GM19452 (cell line): ENCODE measurements at regions not wholly inside any gene's neighbourhood (a gene's known extent, or its start where the extent isn't known, plus 50 kb on each side); places are given as distances from the start of the nearest gene placed in this dataset.

Source experiments
- ATAC-seq: cut with Tn5 transposase; IDR thresholded peaks from one replicate; pipeline ENCODE4 v1.9.1; 2021; ENCODE audit not compliant: unreplicated experiment

- ATAC-seq: no peak
These were observed 289.2 kb upstream of the USP24 start for GRCh38 chr1:55504306-55504731.

DNA sequence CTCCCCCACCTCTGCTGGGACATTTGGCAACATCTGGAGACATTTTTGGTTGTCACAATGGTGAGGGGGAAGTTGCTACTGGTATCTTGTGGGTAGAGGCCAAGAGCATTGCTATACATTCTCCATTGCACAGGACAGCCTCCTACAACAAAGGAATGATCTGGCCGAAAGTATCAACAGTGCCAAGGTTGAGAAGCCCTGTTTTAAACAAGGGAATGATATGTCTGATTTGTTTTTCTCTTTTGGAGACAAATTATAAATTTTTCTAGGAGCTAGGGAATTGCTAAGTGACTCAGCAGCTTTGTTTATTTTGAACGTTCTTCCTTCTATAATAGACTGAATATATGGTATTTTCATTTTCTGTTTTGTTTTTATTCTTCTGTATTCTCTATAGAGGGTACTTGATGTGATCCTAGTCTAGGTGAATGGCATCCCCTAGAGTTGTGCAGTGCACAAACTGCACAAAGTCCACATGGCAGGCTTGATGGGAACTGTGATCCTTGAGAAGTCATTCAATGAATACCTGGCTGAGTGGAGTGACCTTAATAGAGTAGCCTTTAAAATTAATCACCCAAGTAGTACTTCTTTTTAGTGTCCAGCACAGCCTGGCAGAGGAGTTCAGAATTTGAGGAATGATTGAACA is 288.6 kb upstream of the USP24 start:
- no peak for ATAC-seq

DNA sequence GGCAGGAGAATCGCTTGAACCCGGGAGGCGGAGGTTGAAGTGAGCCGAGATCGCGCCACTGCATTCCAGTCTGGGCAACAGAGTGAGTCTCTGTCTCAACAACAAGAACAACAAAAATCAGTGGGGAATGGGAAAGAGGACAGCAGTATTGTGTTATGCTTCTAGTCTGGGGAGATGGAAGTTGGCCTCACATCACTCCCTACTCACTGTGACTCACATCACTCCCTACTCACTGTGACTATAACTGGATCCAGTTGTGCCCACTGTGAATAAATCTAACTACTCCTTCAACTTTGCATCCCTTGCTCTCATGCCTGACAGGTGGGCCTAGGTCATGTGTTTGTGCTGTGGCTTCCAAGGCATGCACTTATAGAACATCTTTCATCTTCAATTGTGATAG is 285.4 kb upstream of the USP24 start:
- ATAC-seq: no peak

DNA sequence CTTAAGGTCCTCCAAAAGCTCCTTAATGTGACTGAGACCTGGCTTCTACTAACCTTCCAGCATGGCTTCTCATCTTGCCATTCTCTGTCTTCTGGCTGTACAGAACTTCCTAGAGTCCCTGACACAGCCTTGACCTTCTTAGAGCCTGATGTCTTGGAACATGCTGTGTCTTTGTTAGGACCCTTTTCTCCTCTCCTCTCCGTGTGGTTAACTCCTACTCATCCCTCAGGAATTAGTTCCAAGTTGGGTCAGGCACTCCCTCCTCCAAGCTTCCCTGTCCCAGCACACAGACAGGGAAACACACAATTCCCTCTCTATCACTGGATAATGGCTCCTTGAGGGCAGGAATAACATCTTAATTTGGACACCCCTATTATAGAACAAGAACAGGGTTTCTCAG is 275.4 kb upstream of the USP24 start:
- no peak for ATAC-seq

GRCh38 chr1:55484173-55484572 is 269.0 kb upstream of the USP24 start:
- ATAC-seq: no peak

- no peak for ATAC-seq
These were observed 268.4 kb upstream of the USP24 start for GRCh38 chr1:55483523-55483922.

GRCh38 chr1:55481634-55482033 is 266.5 kb upstream of the USP24 start:
- ATAC-seq: no peak

- no peak for ATAC-seq
These were observed 265.0 kb upstream of the USP24 start for GRCh38 chr1:55480029-55480795.

DNA sequence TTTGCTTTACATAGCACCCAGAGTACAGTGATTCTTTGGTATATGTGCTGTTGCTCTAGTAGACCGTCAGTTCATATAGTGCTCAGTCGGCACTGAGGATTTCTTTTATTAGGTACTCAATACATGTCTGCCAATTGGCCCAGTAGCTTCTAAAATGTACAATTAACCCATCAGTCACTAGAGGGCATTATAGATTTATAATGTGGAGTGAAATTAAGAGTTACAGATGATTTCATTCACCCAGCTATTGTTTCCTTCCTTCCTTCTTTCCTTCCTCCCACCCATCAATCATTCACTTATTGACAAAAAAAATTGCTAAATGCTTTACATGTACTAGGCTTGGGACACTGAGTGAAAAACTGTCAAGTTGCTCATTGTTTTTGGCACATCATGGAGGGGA is 263.6 kb upstream of the USP24 start:
- ATAC-seq: no peak

GRCh38 chr1:55477953-55478352 is 262.8 kb upstream of the USP24 start:
- no peak for ATAC-seq

DNA sequence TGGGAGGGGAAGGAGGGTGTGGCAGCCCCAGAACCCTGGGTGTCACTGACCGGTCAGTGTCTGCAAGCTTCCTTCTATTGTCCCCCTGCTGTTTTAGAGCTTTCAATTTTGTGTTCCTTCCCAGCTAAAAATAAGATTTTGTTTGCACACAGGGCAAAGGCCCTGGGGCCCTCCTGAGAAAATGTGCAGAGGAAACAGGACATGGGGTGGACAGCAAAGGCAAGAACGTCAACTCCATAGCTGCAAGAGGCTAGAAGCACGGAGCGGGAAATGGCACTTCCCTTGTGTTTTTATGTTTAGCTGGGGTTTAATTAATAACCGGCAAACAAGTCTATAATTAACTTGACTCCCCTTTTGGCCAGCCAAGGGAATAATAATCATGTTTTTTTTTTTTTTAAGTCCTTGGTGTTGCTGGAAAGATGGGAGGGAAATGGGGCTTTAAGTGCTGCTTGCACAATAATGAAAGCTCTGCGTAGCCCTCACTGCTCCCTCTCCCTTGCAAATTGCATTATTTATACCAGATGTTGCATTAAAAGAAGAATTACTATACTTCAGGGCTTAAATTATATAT is 261.4 kb upstream of the USP24 start:
- ATAC-seq: no peak

- no peak for ATAC-seq
These were observed 259.1 kb upstream of the USP24 start for GRCh38 chr1:55474168-55474786.

DNA sequence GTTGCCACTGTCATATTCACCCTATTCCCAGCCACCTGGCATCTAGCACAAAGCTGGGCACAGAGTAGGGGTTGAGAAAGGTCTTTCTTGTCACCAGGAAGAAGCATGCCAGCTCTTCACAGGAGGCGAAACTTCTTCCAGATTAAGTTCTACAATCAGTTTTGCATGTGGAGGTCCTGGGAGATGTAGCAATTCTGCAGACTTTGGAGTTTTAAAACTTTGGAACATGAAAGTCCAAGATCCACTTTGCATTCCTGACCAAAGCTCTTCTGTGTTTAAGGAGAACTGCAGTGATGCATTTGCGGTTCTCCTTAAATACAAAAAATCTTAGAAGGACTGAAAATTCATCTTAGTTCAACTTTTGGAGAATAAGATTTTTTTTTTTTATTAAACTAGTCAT is 258.5 kb upstream of the USP24 start:
- no peak for ATAC-seq

DNA sequence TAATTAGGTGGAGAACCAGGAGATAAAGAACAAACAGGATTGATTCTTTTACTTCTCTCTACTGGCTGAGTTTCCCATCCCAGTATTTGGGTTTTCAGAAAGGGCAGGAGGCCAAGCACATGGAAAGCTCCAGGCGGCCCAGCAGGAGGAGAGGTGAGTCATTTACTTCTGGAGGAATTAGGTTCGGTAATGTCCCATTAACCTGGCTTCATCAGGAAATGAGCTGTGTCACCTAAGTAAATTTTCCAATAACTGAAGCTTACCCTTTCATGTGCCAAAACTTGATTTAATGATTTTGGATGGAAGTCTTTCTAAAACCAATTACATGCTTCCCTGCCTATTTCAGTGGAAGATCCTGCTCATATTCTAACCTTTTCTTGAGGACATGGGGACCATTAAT is 257.6 kb upstream of the USP24 start:
- ATAC-seq: no peak

- no peak for ATAC-seq
These were observed 257.0 kb upstream of the USP24 start for GRCh38 chr1:55472115-55472514.

GRCh38 chr1:55468142-55468795 is 253.1 kb upstream of the USP24 start:
- no peak for ATAC-seq

- ATAC-seq: no peak
These were observed 251.8 kb upstream of the USP24 start for GRCh38 chr1:55466921-55467320.

GRCh38 chr1:55466373-55466772 is 251.2 kb upstream of the USP24 start:
- no peak for ATAC-seq

DNA sequence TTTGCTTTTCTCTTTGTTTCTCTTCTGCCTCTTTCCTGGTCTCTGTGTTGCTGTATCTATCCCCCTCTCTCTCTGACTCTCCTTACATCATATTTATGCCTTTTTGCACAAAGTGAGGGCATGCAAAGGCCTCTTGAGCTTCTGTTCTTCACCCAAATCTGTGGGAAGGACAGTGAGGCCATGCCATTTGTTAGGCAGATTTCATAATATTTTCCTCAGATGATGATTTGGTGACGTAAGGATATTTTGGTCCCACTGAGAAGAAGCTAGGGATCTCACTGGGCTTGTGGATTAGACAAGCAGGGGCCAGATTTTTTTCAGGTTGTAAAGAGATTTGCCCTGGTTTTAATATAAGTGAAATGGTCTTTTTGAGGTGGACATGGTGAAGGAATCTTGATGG is 249.4 kb upstream of the USP24 start:
- ATAC-seq: no peak

- no peak for ATAC-seq
These were observed 248.8 kb upstream of the USP24 start for GRCh38 chr1:55463814-55464475.

GRCh38 chr1:55457874-55458273 is 242.7 kb upstream of the USP24 start:
- ATAC-seq: no peak
